Neural crest cell (in vitro differentiated cells): ENCODE measurements at regions not wholly inside any gene's neighbourhood (a gene's known extent, or its start where the extent isn't known, plus 50 kb on each side); places are given as distances from the start of the nearest gene placed in this dataset.
A peak's percentile ranks its signal among the peaks of the same experiment; 100 is the strongest.

ENCODE experiments used
- DNase-seq: peaks from one replicate; pipeline ENCODE4 v3.0.0; 2021; ENCODE audit warnings: low read depth, mixed read lengths, low spot score
- H3K27ac Mint-ChIP-seq: one replicate; pipeline ENCODE4 v1.8.0; 2021; ENCODE audit warnings: mild to moderate bottlenecking, mixed read lengths; ENCODE audit not compliant: unreplicated experiment
- H3K27me3 Mint-ChIP-seq: 2 replicates; pipeline ENCODE4 v1.8.0; 2021; ENCODE audit warnings: low read depth, mild to moderate bottlenecking, mixed read lengths
- H3K36me3 Mint-ChIP-seq: 2 replicates; pipeline ENCODE4 v1.8.0; 2021; ENCODE audit warnings: low read depth, mild to moderate bottlenecking, mixed read lengths
- H3K4me1 Mint-ChIP-seq: 2 replicates; pipeline ENCODE4 v1.8.0; 2021; ENCODE audit warnings: mixed read lengths
- H3K4me3 Mint-ChIP-seq: one replicate; pipeline ENCODE4 v1.8.0; 2021; ENCODE audit warnings: mild to moderate bottlenecking, mixed read lengths
- H3K9me3 Mint-ChIP-seq: 2 replicates; pipeline ENCODE4 v1.8.0; 2021; ENCODE audit warnings: mixed read lengths
- CTCF ChIP-seq: fragments of 200-600 bp; sonication (generic); conservative IDR thresholded peaks from 2 replicates; pipeline ENCODE4 v1.5.0; 2021; ENCODE audit warnings: antibody characterized with exemption, mild to moderate bottlenecking

GRCh38 chr4:10354746-10355145 is 102.5 kb downstream of the ZNF518B start:
- H3K27me3 Mint-ChIP-seq, result peaks cover 26% of the 10 kb centered on the region
- DNase-seq, result no peak
- no peak for TF ChIP-seq CTCF
- no peak overlapping the region for H3K27ac Mint-ChIP-seq
- peaks cover 3% of the 10 kb centered on the region for H3K9me3 Mint-ChIP-seq
- H3K36me3 Mint-ChIP-seq, result no peaks in the 10 kb centered on the region
- no peaks in the 10 kb centered on the region for H3K4me1 Mint-ChIP-seq
- H3K4me3 Mint-ChIP-seq, result no peak overlapping the region

GRCh38 chr4:10354225-10354624 is 103.0 kb downstream of the ZNF518B start:
- Mint-ChIP-seq H3K27ac (no peak overlapping the region), H3K4me3 (no peak overlapping the region), H3K36me3 (no peaks in the 10 kb centered on the region), H3K4me1 (no peaks in the 10 kb centered on the region), H3K27me3 (peaks cover 26% of the 10 kb centered on the region), H3K9me3 (peaks cover 3% of the 10 kb centered on the region)
- no peak for TF ChIP-seq CTCF
- no peak for DNase-seq

GRCh38 chr4:10353110-10353509 is 104.1 kb downstream of the ZNF518B start:
- Mint-ChIP-seq H3K4me3 (no peak overlapping the region), H3K27me3 (peaks cover 25% of the 10 kb centered on the region), H3K4me1 (no peaks in the 10 kb centered on the region), H3K9me3 (peaks cover 3% of the 10 kb centered on the region), H3K36me3 (no peaks in the 10 kb centered on the region), H3K27ac (no peak overlapping the region)
- no peak for TF ChIP-seq CTCF
- no peak for DNase-seq

GRCh38 chr4:10348241-10348640 is 109.0 kb downstream of the ZNF518B start:
- H3K4me1 Mint-ChIP-seq, result no peaks in the 10 kb centered on the region
- H3K4me3 Mint-ChIP-seq, result no peak overlapping the region
- peaks cover 3% of the 10 kb centered on the region for H3K9me3 Mint-ChIP-seq
- H3K36me3 Mint-ChIP-seq, result no peaks in the 10 kb centered on the region
- peak overlapping the region; percentile 60 for H3K27ac Mint-ChIP-seq
- H3K27me3 Mint-ChIP-seq, result peaks cover 15% of the 10 kb centered on the region
- no peak for DNase-seq
- no peak for TF ChIP-seq CTCF

GRCh38 chr4:10347815-10348214 is 109.4 kb downstream of the ZNF518B start:
- H3K27ac Mint-ChIP-seq, result no peak overlapping the region
- H3K9me3 Mint-ChIP-seq, result peaks cover 3% of the 10 kb centered on the region
- DNase-seq, result no peak
- H3K4me1 Mint-ChIP-seq, result no peaks in the 10 kb centered on the region
- no peak for TF ChIP-seq CTCF
- peaks cover 15% of the 10 kb centered on the region for H3K27me3 Mint-ChIP-seq
- no peaks in the 10 kb centered on the region for H3K36me3 Mint-ChIP-seq
- no peak overlapping the region for H3K4me3 Mint-ChIP-seq

GRCh38 chr4:10347281-10347795 is 109.9 kb downstream of the ZNF518B start:
- Mint-ChIP-seq H3K27me3 (peaks cover 12% of the 10 kb centered on the region), H3K4me3 (no peak overlapping the region), H3K27ac (no peak overlapping the region), H3K9me3 (peaks cover 3% of the 10 kb centered on the region), H3K4me1 (no peaks in the 10 kb centered on the region), H3K36me3 (no peaks in the 10 kb centered on the region)
- DNase-seq, result no peak
- no peak for TF ChIP-seq CTCF
